SH-SY5Y (cell line): ENCODE measurements at regions not wholly inside any gene's neighbourhood (a gene's known extent, or its start where the extent isn't known, plus 50 kb on each side); places are given as distances from the start of the nearest gene placed in this dataset.

Experiments
- GATA2 ChIP-seq: IDR thresholded peaks from 2 replicates; pipeline ENCODE4 v1.6.1; 2011; ENCODE audit warnings: mild to moderate bottlenecking, low read depth, low read length
- GATA3 ChIP-seq: IDR thresholded peaks from 2 replicates; pipeline ENCODE4 v1.6.1; 2011; ENCODE audit warnings: low read depth, mild to moderate bottlenecking, low read length, moderate library complexity

GRCh38 chr13:73962284-73962683 lies 171.9 kb downstream of the KLF12 start:
- no peak for TF ChIP-seq GATA3
- TF ChIP-seq GATA2 = no peak
